GM11168 (cell line): ENCODE measurements at regions not wholly inside any gene's neighbourhood (a gene's known extent, or its start where the extent isn't known, plus 50 kb on each side); places are given as distances from the start of the nearest gene placed in this dataset.
"Not testable (repeated sequence)": the region's sequence is repeated elsewhere in the genome, so short reads cannot be mapped to it uniquely, and the experiment has no call there.

Source experiments
- in situ Hi-C: fragments of 300-500 bp; cut with MboI; formaldehyde crosslinking; loops from one replicate; pipeline ENCODE4 v1.12.0; 2022; ENCODE audit warnings: low sequenced_read_pairs; ENCODE audit not compliant: unreplicated experiment

DNA sequence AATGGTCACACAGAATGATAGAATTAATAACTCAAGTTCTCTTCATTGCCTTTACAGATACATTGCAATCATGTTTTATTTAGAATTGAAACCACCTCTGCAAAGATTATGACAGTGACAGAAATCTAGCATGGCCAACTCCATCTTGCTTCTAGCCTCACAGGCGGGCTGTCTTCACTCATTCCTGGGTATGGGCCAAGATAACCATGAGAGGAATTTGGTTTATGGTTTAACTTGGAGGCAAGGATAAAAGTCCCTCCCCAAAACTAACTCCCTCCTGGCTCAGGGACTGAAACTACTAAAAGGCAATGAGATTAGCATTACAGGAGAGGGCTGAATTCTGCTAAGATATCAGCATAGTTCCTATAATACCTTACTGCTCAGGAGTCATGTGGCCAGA is 95.2 kb upstream of the CST7 start:
- in situ Hi-C loops: no loop called here

DNA sequence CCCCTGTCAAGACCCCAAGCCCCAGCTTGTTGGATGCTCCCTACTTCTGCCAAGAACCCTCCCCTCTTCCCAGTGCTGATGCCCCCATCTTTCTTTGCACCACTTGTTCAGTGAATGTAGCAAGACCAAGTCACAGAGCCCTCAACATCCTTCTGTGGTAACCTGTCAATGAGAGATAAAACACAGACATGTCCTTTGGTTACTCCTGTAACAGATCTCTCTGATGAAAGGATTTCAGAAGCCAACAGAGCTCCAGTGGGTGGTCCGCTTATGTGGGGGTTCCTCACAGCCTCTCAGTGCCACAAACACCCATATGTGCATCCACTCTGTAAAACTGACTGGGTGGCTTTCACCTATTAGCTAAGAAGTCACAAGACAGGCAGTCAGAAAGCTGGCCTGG is 93.2 kb upstream of the CST7 start:
- in situ Hi-C loops: no loop called here

GRCh38 chr20:24858500-24858899 is 90.6 kb upstream of the CST7 start:
- in situ Hi-C loops: not testable (repeated sequence)

GRCh38 chr20:24859539-24859938 is 89.5 kb upstream of the CST7 start:
- in situ Hi-C loops: no loop called here

DNA sequence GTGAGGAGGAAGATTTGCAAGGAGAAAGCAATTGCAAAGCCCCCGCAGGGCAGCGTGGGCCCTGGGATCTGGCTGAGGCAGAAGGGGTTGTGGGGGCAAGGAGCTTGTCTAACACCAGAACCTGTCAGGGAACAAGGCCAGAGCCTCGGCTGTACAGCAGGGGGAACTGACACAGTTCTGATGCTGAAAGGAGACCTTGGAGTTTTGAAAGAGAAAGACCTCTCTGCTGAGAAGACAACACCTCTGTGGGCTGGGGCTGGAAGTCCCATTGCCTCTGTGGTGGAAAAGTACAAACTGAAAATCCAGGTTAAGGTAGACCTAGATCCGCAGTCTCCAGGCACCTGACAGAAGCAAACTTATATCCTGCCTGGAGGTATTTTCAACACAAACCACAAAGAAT is 86.9 kb upstream of the CST7 start:
- in situ Hi-C loops: no loop called here

DNA sequence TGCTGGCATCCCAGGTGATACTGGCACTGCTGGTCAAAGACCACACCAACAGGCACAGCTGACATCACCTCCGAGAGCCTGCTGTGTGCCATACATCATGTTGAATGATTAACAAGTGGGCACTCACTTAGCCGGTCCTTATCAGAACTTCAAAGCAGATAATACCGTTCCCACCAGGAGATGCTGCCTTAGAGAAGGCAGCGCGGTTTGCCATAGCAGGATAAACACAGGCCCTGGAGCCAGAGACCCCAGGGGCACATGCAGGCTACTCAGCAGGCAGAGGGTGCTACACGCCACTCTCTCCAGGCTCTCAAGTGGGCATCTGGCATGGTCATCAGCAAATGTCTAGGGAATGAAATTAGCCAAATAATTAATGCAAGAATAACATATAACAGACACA is 86.5 kb upstream of the CST7 start:
- in situ Hi-C loops: no loop called here

DNA sequence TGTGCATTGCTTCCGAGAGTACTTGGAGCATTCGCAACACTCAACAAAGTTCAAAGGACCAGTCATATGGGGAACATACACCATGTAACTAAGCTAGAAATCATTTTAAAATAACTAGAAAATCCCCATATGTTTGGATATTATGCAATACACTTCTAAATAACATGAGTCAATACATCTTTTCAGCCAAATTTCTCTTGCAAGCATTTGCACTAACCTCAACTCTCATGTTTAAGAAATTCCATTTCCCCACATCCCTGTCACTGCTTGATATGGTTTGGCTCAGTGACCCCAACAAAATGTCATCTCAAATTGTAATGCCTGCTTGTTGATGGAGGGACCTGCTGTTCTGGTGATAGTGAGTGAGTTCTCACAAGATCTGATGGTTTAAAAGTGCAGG is 85.7 kb upstream of the CST7 start:
- in situ Hi-C loops: no loop called here

- in situ Hi-C loops: no loop called here
These were observed 83.1 kb upstream of the CST7 start for GRCh38 chr20:24866008-24866407.

DNA sequence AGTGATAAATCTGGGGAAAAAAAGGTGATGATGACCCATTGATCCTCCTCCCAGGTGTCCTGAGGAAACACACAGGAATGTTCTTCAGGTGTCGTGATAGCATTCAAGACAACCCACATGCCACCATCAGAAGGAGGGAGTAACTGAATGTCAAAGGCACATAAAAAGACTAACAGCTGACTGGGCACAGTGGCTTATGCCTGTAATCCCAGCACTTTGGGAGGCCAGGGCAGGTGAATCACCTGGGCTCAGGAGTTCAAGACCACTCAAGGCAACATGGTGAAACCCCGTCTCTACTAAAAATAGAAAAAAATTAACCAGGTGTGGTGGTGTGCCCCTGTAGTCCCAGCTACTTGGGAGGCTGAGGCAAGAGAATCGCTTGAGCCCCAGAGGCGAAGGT is 82.3 kb upstream of the CST7 start:
- in situ Hi-C loops: no loop called here

DNA sequence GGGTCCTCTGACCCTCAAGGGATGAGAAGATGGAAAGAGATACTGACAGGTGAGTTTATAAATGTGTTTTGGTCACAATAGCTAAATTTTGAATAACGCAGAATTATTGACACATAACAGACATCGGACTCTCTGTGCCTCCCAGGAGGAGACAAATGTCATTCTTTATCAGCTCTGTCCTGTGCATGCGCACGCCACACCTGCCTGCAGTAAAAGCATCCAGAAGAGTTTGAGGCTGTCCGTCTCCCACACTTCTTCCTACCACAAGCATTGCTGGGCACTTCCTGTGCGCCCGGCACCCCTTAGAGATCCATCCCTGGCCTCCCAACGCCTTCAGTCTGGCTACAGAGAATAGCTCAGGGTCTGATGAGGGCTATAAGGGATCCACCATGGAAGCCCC is 81.5 kb upstream of the CST7 start:
- in situ Hi-C loops: no loop called here

DNA sequence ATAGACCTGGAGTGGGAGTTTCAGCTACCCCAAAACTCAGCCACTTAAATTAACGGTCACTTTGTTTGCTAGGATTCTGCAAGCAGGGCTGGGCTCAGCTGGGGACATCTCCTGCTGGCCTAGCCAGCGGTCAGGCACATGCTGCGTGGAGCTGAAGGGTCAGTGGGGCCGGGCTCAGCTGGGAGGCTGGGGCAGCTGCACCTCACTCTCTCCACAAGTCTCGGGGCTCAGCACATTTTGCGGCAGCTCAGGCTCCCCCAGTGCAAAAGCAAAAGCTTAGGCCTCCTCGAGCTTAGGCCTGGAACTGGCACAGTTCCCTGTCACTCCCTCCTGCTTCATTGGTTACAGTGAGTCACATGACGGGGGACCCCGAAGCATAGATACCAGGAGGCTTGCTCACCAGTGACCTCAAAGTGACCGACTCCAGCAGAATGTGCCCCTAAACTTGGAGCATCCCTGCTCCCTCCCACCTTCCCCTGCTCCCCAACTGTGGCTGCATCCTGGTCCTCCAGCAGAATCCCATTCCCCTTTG is 80.6 kb upstream of the CST7 start:
- in situ Hi-C loops: no loop called here

DNA sequence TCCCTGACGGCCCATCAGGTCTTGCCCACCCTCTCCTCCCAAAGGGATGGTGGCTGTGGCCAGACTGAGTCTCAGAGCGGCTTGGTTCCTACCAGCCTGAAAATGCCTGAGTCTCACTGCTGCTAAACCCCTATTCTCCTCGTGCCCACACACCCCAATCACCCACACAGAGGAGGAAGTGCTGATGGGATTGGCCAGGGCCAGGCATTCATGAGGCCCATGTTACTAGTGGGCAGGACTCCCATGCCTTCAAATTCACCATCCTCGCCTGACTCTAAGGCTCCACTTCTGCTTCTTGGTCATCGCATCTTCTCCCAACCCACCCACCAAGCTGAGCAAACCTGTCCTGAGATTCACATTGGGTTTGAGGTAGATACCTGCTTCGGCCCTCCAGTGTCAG is 80.1 kb upstream of the CST7 start:
- in situ Hi-C loops: no loop called here

DNA sequence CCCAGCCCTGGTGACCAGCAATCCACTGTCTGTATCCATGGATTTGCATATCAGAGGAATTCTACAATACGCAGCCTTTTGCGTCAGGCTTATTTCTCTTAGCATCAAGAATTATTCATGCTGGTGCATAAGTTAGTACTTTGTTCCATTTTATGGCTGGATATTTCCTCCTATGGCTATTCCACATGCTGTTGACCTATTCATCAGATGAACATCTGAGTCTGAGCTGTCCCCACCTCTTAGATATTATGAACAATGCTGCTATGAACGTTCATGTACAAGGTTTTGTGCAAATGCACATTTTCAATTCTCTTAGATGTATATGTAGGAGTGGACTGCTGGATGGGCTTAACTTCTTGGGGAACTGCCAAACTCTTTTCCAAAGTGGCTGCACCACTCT is 79.0 kb upstream of the CST7 start:
- in situ Hi-C loops: no loop called here

DNA sequence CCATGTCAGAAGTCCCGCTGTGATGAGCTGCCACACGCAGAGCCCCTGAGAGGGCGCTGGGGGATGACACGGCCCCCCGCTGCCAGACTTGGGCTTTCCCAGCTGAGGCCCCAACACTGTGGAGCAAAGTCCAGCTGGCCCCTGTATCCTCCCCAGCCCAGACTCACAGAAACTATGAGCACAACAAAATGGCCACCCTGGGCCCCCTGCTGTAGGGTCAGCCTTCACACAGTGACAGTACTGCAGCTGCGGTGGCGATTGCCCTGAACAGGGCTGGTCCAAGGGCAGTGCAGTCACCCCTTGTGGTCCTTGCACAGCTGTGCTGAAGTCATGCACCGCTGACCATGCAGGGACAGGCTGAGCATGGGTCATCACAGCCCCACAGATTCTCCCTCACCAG is 78.2 kb upstream of the CST7 start:
- in situ Hi-C loops: no loop called here

GRCh38 chr20:24871480-24872213 is 77.4 kb upstream of the CST7 start:
- in situ Hi-C loops: no loop called here

DNA sequence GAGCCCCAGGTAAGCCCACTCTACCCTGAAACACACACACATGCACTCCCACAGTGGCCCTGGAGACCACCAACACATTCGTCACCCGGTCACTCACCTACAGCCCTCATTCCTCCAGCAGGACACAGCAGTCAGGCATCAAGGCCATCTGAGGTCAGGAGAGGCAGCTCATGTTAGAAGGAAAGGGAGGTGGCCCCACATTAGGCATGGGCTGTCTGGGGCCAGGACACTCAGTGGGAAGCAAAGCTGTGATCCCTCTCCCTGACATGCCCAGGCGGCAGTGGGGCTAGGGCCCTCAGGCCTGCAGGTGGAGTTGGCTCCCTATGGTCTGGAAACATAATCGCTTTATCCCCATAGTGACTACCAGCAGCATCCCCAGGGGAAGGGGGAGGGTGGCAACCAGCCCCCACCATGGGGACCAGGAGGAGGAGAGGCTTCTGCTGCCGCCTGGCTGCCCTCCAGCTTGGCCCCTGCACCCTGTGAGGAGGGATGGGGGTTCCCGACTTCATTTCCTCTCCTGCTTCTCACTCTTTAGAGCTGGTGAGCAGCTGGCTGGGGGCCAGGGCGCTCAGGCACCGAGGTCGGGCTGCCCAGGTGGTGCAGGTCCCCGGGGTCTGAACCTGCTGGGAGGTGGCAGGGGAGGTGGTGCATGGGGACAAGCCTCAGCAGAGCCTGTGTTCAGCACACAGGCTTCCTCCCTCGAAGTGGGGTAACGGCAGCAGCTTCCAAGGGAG is 76.6 kb upstream of the CST7 start:
- in situ Hi-C loops: no loop called here

DNA sequence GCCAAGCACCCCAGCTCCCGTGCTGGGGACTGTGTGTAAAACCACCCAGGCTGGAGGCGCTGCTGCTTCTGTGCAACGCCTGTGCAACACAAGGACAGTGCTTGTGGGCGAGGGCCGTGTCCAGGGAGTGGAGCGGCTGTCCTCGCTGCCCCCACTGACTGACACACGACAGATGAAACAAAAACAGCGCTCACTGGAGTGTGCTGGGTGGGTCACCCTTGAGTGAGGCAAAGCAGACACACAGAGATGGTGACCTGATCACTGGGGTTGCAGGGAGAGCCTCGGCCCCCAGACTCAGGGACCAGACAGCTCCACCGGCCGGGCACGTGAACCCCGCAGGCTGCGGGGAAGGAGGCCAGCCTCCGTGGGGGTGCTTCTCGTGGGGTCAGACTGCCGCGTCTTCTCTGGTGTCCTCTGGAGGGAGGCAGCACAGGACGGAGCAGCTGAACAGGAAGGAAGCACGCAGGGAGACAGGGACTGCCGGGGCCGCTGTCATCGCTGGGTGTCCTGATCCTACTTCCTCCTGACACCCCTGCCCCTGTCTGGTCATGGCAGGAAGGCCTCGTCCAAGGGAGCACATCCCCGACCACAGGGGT is 75.9 kb upstream of the CST7 start:
- in situ Hi-C loops: no loop called here

- in situ Hi-C loops: no loop called here
These were observed 74.0 kb upstream of the CST7 start for GRCh38 chr20:24875078-24875477.

GRCh38 chr20:24877652-24878051 is 71.4 kb upstream of the CST7 start:
- in situ Hi-C loops: no loop called here

- in situ Hi-C loops: no loop called here
These were observed 70.4 kb upstream of the CST7 start for GRCh38 chr20:24878657-24879056.

GRCh38 chr20:24879875-24880274 is 69.2 kb upstream of the CST7 start:
- in situ Hi-C loops: no loop called here
